Endothelial cell of umbilical vein (primary cell): ENCODE measurements at regions not wholly inside any gene's neighbourhood (a gene's known extent, or its start where the extent isn't known, plus 50 kb on each side); places are given as distances from the start of the nearest gene placed in this dataset.

Experiments used
- BruUV-seq: library from RNA; stranded (reverse); fragments of 400-500 nt; replicated peaks from 2 replicates; lab custom pipeline; 2021; lab: Mats Ljungman, UMichigan
- CTCF ChIA-PET: fragments of 300-600, 350-600 bp; sonication (Branson Sonifier 250); formaldehyde crosslinking; loops from one replicate; lab custom pipeline; 2021; ENCODE audit warnings: antibody characterized with exemption, inconsistent platforms; lab: Charles Lee
- POLR2A ChIA-PET: fragments of 300-600, 350-600 bp; sonication (Branson Sonifier 250); formaldehyde crosslinking; loops from one replicate; lab custom pipeline; 2021; ENCODE audit warnings: antibody characterized with exemption, inconsistent platforms; lab: Charles Lee
- DNase-seq: peaks from one replicate; pipeline ENCODE4 v3.0.0-alpha.2; 2011; ENCODE audit warnings: low read depth, low spot score
- FAIRE-seq: peaks from 2 replicates; lab custom pipeline; 2011; peaks lifted over from hg19 to GRCh38; lab: Jason Lieb, UNC
- H2AFZ ChIP-seq: 2 replicates; pipeline ENCODE4 v1.6.0; 2012; ENCODE audit warnings: low read depth, low read length, control low read depth, inconsistent platforms
- H3K27ac ChIP-seq: 2 replicates; pipeline ENCODE4 v1.5.1; 2011; ENCODE audit warnings: low read depth, mild to moderate bottlenecking, control low read depth, low read length, moderate library complexity; ENCODE audit not compliant: insufficient read depth
- H3K27me3 ChIP-seq, 2 experiments: 2 replicates each; pipeline versions ENCODE4 v1.6.0 to v1.6.1; 2011; ENCODE audit warnings: low read length in 2 of 2, mixed read lengths in 1 of 2; ENCODE audit not compliant: control insufficient read depth in 2 of 2, insufficient read depth in 2 of 2
- H3K36me3 ChIP-seq, 2 experiments: 2 replicates in 1 of 2; 3 replicates in 1 of 2; pipeline ENCODE4 v1.5.1; 2011; ENCODE audit warnings: low read length in 2 of 2, mild to moderate bottlenecking in 1 of 2, moderate library complexity in 1 of 2; ENCODE audit not compliant: control insufficient read depth in 2 of 2, insufficient read depth in 2 of 2; ENCODE audit errors: extremely low read depth in 1 of 2
- H3K4me1 ChIP-seq: 3 replicates; pipeline ENCODE4 v1.5.1; 2011; ENCODE audit warnings: mild to moderate bottlenecking, low read length; ENCODE audit not compliant: control insufficient read depth, insufficient read depth; ENCODE audit errors: extremely low read depth
- H3K4me2 ChIP-seq: 2 replicates; pipeline ENCODE4 v1.6.1; 2011; ENCODE audit warnings: low read length, control low read depth, mixed read lengths; ENCODE audit not compliant: insufficient read depth
- H3K4me3 ChIP-seq, 3 experiments: fragments of 200-600 bp in 1 of 3; sonication (generic), shearing (Covaris generic) in 1 of 3; replicated peaks in 1 of 3; 2 replicates each; pipeline ENCODE4 v1.5.1; 2011 to 2016; ENCODE audit warnings: control low read depth in 3 of 3, low read length in 3 of 3, mild to moderate bottlenecking in 2 of 3, inconsistent platforms in 1 of 3, low read depth in 1 of 3, moderate library complexity in 1 of 3; ENCODE audit not compliant: insufficient read depth in 1 of 3
- H3K79me2 ChIP-seq: 2 replicates; pipeline ENCODE4 v1.6.0; 2012; ENCODE audit warnings: low read length, inconsistent platforms; ENCODE audit not compliant: control insufficient read depth, insufficient read depth
- H3K9ac ChIP-seq: replicated peaks from 2 replicates; pipeline ENCODE3; 2011; ENCODE audit warnings: low read length, control low read depth; ENCODE audit not compliant: insufficient read depth; ENCODE audit errors: extremely low read depth
- H3K9me1 ChIP-seq: replicated peaks from 3 replicates; pipeline ENCODE4 v1.6.0; 2011; ENCODE audit warnings: mild to moderate bottlenecking, low read length; ENCODE audit not compliant: control insufficient read depth, insufficient read depth; ENCODE audit errors: extremely low read depth
- H3K9me3 ChIP-seq: replicated peaks from 2 replicates; pipeline ENCODE4 v1.5.1; 2012; ENCODE audit warnings: low read length, inconsistent platforms; ENCODE audit not compliant: control insufficient read depth, insufficient read depth
- H4K20me1 ChIP-seq: replicated peaks from 2 replicates; pipeline ENCODE3; 2011; ENCODE audit warnings: mild to moderate bottlenecking, low read length; ENCODE audit not compliant: control insufficient read depth, insufficient read depth; ENCODE audit errors: extremely low read depth
- FOS ChIP-seq: IDR thresholded peaks from 2 replicates; pipeline ENCODE4 v1.6.1; 2011; ENCODE audit warnings: mild to moderate bottlenecking, low read length, moderate library complexity, borderline replicate concordance; ENCODE audit not compliant: insufficient read depth
- GATA2 ChIP-seq: IDR thresholded peaks from 2 replicates; pipeline ENCODE4 v1.7.0; 2011; ENCODE audit warnings: low read depth, mild to moderate bottlenecking, moderate library complexity, mixed read lengths, low read length; ENCODE audit not compliant: insufficient read length, insufficient read depth
- JUN ChIP-seq: IDR thresholded peaks from 2 replicates; pipeline ENCODE4 v1.6.1; 2011; ENCODE audit warnings: borderline replicate concordance, low read depth; ENCODE audit not compliant: insufficient read length, insufficient read depth
- MYC ChIP-seq: IDR thresholded peaks from one replicate; pipeline ENCODE4 v1.6.1; 2011; ENCODE audit warnings: mild to moderate bottlenecking, low read depth, low read length
- POLR2A ChIP-seq: IDR thresholded peaks from 2 replicates; pipeline ENCODE4 v1.6.1; 2012; ENCODE audit warnings: low read depth, mild to moderate bottlenecking, control low read depth, low read length
- dilution Hi-C: fragments of 300-500 bp; cut with MboI; formaldehyde crosslinking; loops from one replicate; pipeline ENCODE4 v1.15.0; 2019; ENCODE audit warnings: low sequenced_read_pairs; ENCODE audit not compliant: extremely low pct_ligation_motif_present
- intact Hi-C: fragments of 100-400 bp; cut with micrococcal nuclease; formaldehyde crosslinking; loops from one replicate; pipeline ENCODE4 v1.10.0; 2022
- TF ChIP-seq, protein P1 (sequence below): IDR thresholded peaks from 2 replicates; pipeline ENCODE4 v1.6.1; 2011; ENCODE audit not compliant: insufficient read depth, insufficient read length
- TF ChIP-seq, protein P2 (sequence below), 2 donors: IDR thresholded peaks; 1 replicate in 1 of 2; 2 replicates in 1 of 2; pipeline ENCODE4 v1.5.1; 2011; ENCODE audit warnings: low read length in 2 of 2, mild to moderate bottlenecking in 2 of 2, moderate library complexity in 2 of 2, control low read depth in 1 of 2, inconsistent platforms in 1 of 2, low read depth in 1 of 2; ENCODE audit not compliant: insufficient read depth in 1 of 2; ENCODE audit errors: extremely low read depth in 1 of 2

DNA sequence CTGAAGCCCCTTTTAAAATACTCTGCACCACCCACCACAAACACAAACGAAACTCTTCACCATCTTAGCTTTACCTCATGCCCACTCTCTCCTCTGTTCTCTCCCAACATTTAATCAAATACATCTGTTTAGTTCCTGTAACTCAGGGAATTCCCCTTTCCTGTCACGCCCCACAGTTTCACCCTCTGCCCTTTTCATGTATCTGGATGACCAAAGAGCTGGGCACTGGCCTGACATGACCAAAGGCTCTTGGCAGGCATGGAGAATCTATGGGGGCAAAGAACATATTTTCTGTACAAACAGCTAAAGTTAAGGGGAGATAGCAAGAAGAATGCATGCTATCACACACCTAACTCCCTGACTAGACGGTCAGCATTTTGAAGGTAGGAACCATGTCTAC, 270.0 kb downstream of the TBL1XR1 start:
- Histone ChIP-seq H3K9me1 (no peaks in the 10 kb centered on the region), H3K27me3 (peaks cover 2 to 4% of the 10 kb centered on the region in 2 experiments), H3K4me2 (no peak overlapping the region), H3K79me2 (no peaks in the 10 kb centered on the region), H3K9me3 (no peaks in the 10 kb centered on the region), H3K4me1 (no peaks in the 10 kb centered on the region), H3K36me3 (no peaks in the 10 kb centered on the region), H3K9ac (no peak overlapping the region), H4K20me1 (no peaks in the 10 kb centered on the region), H3K4me3 (no peak overlapping the region), H3K27ac (no peak overlapping the region), H2AFZ (no peak overlapping the region)
- BruUV-seq: no TSS peak
- no peak for DNase-seq
- POLR2A ChIA-PET: no interaction called here
- CTCF ChIA-PET: interaction anchor here (3.6 kb wide), 1 partner anchor 11 kb away, joined by 22 read pairs; no protein-coding TSS in a partner anchor
- TF ChIP-seq, protein P1, sequence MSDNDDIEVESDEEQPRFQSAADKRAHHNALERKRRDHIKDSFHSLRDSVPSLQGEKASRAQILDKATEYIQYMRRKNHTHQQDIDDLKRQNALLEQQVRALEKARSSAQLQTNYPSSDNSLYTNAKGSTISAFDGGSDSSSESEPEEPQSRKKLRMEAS: no peak
- TF ChIP-seq JUN: no peak
- no peak for TF ChIP-seq POLR2A
- TF ChIP-seq, protein P2, sequence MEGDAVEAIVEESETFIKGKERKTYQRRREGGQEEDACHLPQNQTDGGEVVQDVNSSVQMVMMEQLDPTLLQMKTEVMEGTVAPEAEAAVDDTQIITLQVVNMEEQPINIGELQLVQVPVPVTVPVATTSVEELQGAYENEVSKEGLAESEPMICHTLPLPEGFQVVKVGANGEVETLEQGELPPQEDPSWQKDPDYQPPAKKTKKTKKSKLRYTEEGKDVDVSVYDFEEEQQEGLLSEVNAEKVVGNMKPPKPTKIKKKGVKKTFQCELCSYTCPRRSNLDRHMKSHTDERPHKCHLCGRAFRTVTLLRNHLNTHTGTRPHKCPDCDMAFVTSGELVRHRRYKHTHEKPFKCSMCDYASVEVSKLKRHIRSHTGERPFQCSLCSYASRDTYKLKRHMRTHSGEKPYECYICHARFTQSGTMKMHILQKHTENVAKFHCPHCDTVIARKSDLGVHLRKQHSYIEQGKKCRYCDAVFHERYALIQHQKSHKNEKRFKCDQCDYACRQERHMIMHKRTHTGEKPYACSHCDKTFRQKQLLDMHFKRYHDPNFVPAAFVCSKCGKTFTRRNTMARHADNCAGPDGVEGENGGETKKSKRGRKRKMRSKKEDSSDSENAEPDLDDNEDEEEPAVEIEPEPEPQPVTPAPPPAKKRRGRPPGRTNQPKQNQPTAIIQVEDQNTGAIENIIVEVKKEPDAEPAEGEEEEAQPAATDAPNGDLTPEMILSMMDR (IDR thresholded peaks at IDR 0.05; ENCODE audit: extremely low read depth in 1 of 2, insufficient read depth in 1 of 2, low read depth in 1 of 2, low read length in 2 of 2): no peak
- TF ChIP-seq FOS: no peak
- TF ChIP-seq GATA2: no peak
- TF ChIP-seq MYC: no peak
- no peak for FAIRE-seq
- intact Hi-C loops: no loop called here
- dilution Hi-C loops: no loop called here
